ENCODE measurements at regions not wholly inside any gene's neighbourhood (a gene's known extent, or its start where the extent isn't known, plus 50 kb on each side); places are given as distances from the start of the nearest gene placed in this dataset.

- TF ChIP-seq EZH2 (IDR thresholded peaks at IDR 0.05; ENCODE audit: borderline replicate concordance, low read depth, low read length, severe bottlenecking) (no peak), CTCF (IDR thresholded peaks at IDR 0.05; ENCODE audit: borderline replicate concordance, extremely low read depth, low read length, poor library complexity, severe bottlenecking) (no peak)
Observed at GRCh38 chr2:82893190-82893589, 1565.9 kb downstream of the SUCLG1 start.
